ENCODE measurements at regions not wholly inside any gene's neighbourhood (a gene's known extent, or its start where the extent isn't known, plus 50 kb on each side); places are given as distances from the start of the nearest gene placed in this dataset.

DNA sequence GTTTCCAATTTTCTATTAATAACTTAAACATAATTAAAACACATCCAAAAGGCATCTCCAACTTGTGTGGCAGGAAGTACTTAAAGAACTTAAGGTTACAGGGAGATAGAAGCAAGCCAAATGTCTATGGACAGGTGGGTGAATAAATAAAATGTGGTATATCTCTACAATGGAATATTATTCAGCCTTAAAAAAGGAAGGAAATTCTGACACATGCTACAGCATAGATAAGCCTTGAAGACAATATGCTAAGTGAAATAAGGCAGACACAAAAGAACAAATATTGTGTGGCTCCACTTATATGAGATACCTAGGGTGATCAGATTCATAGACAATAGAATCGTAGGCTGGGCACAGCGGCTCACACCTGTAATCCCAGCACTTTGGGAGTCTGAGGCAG is 109.6 kb downstream of the WT1 start:
- TF ChIP-seq, protein P1, sequence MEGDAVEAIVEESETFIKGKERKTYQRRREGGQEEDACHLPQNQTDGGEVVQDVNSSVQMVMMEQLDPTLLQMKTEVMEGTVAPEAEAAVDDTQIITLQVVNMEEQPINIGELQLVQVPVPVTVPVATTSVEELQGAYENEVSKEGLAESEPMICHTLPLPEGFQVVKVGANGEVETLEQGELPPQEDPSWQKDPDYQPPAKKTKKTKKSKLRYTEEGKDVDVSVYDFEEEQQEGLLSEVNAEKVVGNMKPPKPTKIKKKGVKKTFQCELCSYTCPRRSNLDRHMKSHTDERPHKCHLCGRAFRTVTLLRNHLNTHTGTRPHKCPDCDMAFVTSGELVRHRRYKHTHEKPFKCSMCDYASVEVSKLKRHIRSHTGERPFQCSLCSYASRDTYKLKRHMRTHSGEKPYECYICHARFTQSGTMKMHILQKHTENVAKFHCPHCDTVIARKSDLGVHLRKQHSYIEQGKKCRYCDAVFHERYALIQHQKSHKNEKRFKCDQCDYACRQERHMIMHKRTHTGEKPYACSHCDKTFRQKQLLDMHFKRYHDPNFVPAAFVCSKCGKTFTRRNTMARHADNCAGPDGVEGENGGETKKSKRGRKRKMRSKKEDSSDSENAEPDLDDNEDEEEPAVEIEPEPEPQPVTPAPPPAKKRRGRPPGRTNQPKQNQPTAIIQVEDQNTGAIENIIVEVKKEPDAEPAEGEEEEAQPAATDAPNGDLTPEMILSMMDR (IDR thresholded peaks at IDR 0.05 in 4 of 5, conservative IDR thresholded peaks at IDR 0.05 in 1 of 5), result no peak
- TF ChIP-seq POLR2A (IDR thresholded peaks at IDR 0.05), result no peak

Data from gastrocnemius medialis (tissue), 4 donors.